ENCODE measurements at regions not wholly inside any gene's neighbourhood (a gene's known extent, or its start where the extent isn't known, plus 50 kb on each side); places are given as distances from the start of the nearest gene placed in this dataset.

GRCh38 chr16:73315645-73316044, 267.7 kb upstream of the ZFHX3 start:
- no peaks in the 10 kb centered on the region for H3K4me1 ChIP-seq (ENCODE audit: control insufficient read depth, insufficient read depth, low read length)
- no peaks in the 10 kb centered on the region for H3K9me3 ChIP-seq (ENCODE audit: control insufficient read depth, low read depth, low read length)
- H3K4me3 ChIP-seq (ENCODE audit: low read length), result no peak overlapping the region
- no peaks in the 10 kb centered on the region for H3K36me3 ChIP-seq (ENCODE audit: control insufficient read depth, insufficient read depth, low read length)
- H3K27me3 ChIP-seq (ENCODE audit: control insufficient read depth, insufficient read depth, low read length), result no peaks in the 10 kb centered on the region
- 80% methylated on average over 1 of the region's 7 CpGs for WGBS (ENCODE audit: insufficient coverage, low lambda C conversion rate)
- DNase-seq, result no peak
- H3K27ac ChIP-seq (ENCODE audit: low read length), result no peak overlapping the region

GRCh38 chr16:73313950-73314349, 266.0 kb upstream of the ZFHX3 start:
- no peaks in the 10 kb centered on the region for H3K4me1 ChIP-seq (ENCODE audit: control insufficient read depth, insufficient read depth, low read length)
- DNase-seq, result no peak
- H3K4me3 ChIP-seq (ENCODE audit: low read length), result no peak overlapping the region
- H3K36me3 ChIP-seq (ENCODE audit: control insufficient read depth, insufficient read depth, low read length), result no peaks in the 10 kb centered on the region
- no peak overlapping the region for H3K27ac ChIP-seq (ENCODE audit: low read length)
- no peaks in the 10 kb centered on the region for H3K27me3 ChIP-seq (ENCODE audit: control insufficient read depth, insufficient read depth, low read length)
- no CpG with 5 or more reads among the region's 2 CpGs for WGBS (ENCODE audit: insufficient coverage, low lambda C conversion rate)
- H3K9me3 ChIP-seq (ENCODE audit: control insufficient read depth, low read depth, low read length), result no peaks in the 10 kb centered on the region

- Histone ChIP-seq H3K36me3 (ENCODE audit: control insufficient read depth, insufficient read depth, low read length) (no peaks in the 10 kb centered on the region), H3K9me3 (ENCODE audit: control insufficient read depth, low read depth, low read length) (no peaks in the 10 kb centered on the region), H3K27ac (ENCODE audit: low read length) (no peak overlapping the region), H3K4me3 (ENCODE audit: low read length) (no peak overlapping the region), H3K27me3 (ENCODE audit: control insufficient read depth, insufficient read depth, low read length) (no peaks in the 10 kb centered on the region), H3K4me1 (ENCODE audit: control insufficient read depth, insufficient read depth, low read length) (no peaks in the 10 kb centered on the region)
- DNase-seq, result no peak
- 87% methylated on average over 4 of the region's 10 CpGs for WGBS (ENCODE audit: insufficient coverage, low lambda C conversion rate)
These were observed 264.2 kb upstream of the ZFHX3 start for GRCh38 chr16:73311857-73312723.

GRCh38 chr16:73308771-73309170, 260.8 kb upstream of the ZFHX3 start:
- DNase-seq, result no peak
- H3K4me3 ChIP-seq (ENCODE audit: low read length), result no peak overlapping the region
- H3K9me3 ChIP-seq (ENCODE audit: control insufficient read depth, low read depth, low read length), result no peaks in the 10 kb centered on the region
- no peaks in the 10 kb centered on the region for H3K36me3 ChIP-seq (ENCODE audit: control insufficient read depth, insufficient read depth, low read length)
- H3K4me1 ChIP-seq (ENCODE audit: control insufficient read depth, insufficient read depth, low read length), result peaks cover 4% of the 10 kb centered on the region
- peaks cover 6% of the 10 kb centered on the region for H3K27me3 ChIP-seq (ENCODE audit: control insufficient read depth, insufficient read depth, low read length)
- no peak overlapping the region for H3K27ac ChIP-seq (ENCODE audit: low read length)

GRCh38 chr16:73306901-73307413, 259.0 kb upstream of the ZFHX3 start:
- DNase-seq, result no peak
- WGBS (ENCODE audit: insufficient coverage, low lambda C conversion rate), result no CpG with 5 or more reads among the region's 1 CpG
- no peak overlapping the region for H3K4me3 ChIP-seq (ENCODE audit: low read length)

GRCh38 chr16:73304008-73304774, 256.3 kb upstream of the ZFHX3 start:
- peak in 1 of 2 donors; percentile 44 for DNase-seq
- Histone ChIP-seq H3K27ac (ENCODE audit: low read length) (no peak overlapping the region), H3K4me3 (ENCODE audit: low read length) (no peak overlapping the region), H3K27me3 (ENCODE audit: control insufficient read depth, insufficient read depth, low read length) (peaks cover 6% of the 10 kb centered on the region), H3K9me3 (ENCODE audit: control insufficient read depth, low read depth, low read length) (no peaks in the 10 kb centered on the region), H3K36me3 (ENCODE audit: control insufficient read depth, insufficient read depth, low read length) (no peaks in the 10 kb centered on the region), H3K4me1 (ENCODE audit: control insufficient read depth, insufficient read depth, low read length) (peaks cover 4% of the 10 kb centered on the region)
- WGBS (ENCODE audit: insufficient coverage, low lambda C conversion rate), result no CpG with 5 or more reads among the region's 14 CpGs

More at GRCh38 chr16:73306901-73307413, 259.0 kb upstream of the ZFHX3 start:
- no peaks in the 10 kb centered on the region for H3K36me3 ChIP-seq (ENCODE audit: control insufficient read depth, insufficient read depth, low read length)
- H3K9me3 ChIP-seq (ENCODE audit: control insufficient read depth, low read depth, low read length), result no peaks in the 10 kb centered on the region
- peaks cover 4% of the 10 kb centered on the region for H3K4me1 ChIP-seq (ENCODE audit: control insufficient read depth, insufficient read depth, low read length)
- H3K27me3 ChIP-seq (ENCODE audit: control insufficient read depth, insufficient read depth, low read length), result peaks cover 6% of the 10 kb centered on the region
- H3K27ac ChIP-seq (ENCODE audit: low read length), result no peak overlapping the region

GRCh38 chr16:73302942-73303341, 255.0 kb upstream of the ZFHX3 start:
- no peaks in the 10 kb centered on the region for H3K36me3 ChIP-seq (ENCODE audit: control insufficient read depth, insufficient read depth, low read length)
- H3K27ac ChIP-seq (ENCODE audit: low read length), result no peak overlapping the region
- peaks cover 4% of the 10 kb centered on the region for H3K4me1 ChIP-seq (ENCODE audit: control insufficient read depth, insufficient read depth, low read length)
- no peak for DNase-seq
- WGBS (ENCODE audit: insufficient coverage, low lambda C conversion rate), result no CpG with 5 or more reads among the region's 3 CpGs
- H3K4me3 ChIP-seq (ENCODE audit: low read length), result no peak overlapping the region
- no peaks in the 10 kb centered on the region for H3K9me3 ChIP-seq (ENCODE audit: control insufficient read depth, low read depth, low read length)
- peaks cover 6% of the 10 kb centered on the region for H3K27me3 ChIP-seq (ENCODE audit: control insufficient read depth, insufficient read depth, low read length)

GRCh38 chr16:73301984-73302383, 254.1 kb upstream of the ZFHX3 start:
- no peaks in the 10 kb centered on the region for H3K9me3 ChIP-seq (ENCODE audit: control insufficient read depth, low read depth, low read length)
- H3K4me1 ChIP-seq (ENCODE audit: control insufficient read depth, insufficient read depth, low read length), result peaks cover 4% of the 10 kb centered on the region
- H3K27ac ChIP-seq (ENCODE audit: low read length), result no peak overlapping the region
- no peak overlapping the region for H3K4me3 ChIP-seq (ENCODE audit: low read length)
- no peak for DNase-seq
- H3K27me3 ChIP-seq (ENCODE audit: control insufficient read depth, insufficient read depth, low read length), result peaks cover 6% of the 10 kb centered on the region
- WGBS (ENCODE audit: insufficient coverage, low lambda C conversion rate), result no CpG with 5 or more reads among the region's 2 CpGs
- no peaks in the 10 kb centered on the region for H3K36me3 ChIP-seq (ENCODE audit: control insufficient read depth, insufficient read depth, low read length)

GRCh38 chr16:73299346-73299745, 251.4 kb upstream of the ZFHX3 start:
- Histone ChIP-seq H3K4me3 (ENCODE audit: low read length) (no peak overlapping the region), H3K27ac (ENCODE audit: low read length) (no peak overlapping the region), H3K9me3 (ENCODE audit: control insufficient read depth, low read depth, low read length) (no peaks in the 10 kb centered on the region), H3K27me3 (ENCODE audit: control insufficient read depth, insufficient read depth, low read length) (peaks cover 5% of the 10 kb centered on the region), H3K4me1 (ENCODE audit: control insufficient read depth, insufficient read depth, low read length) (peaks cover 4% of the 10 kb centered on the region), H3K36me3 (ENCODE audit: control insufficient read depth, insufficient read depth, low read length) (no peaks in the 10 kb centered on the region)
- DNase-seq, result no peak
- WGBS (ENCODE audit: insufficient coverage, low lambda C conversion rate), result no CpG with 5 or more reads among the region's 7 CpGs

GRCh38 chr16:73298562-73298961, 250.6 kb upstream of the ZFHX3 start:
- Histone ChIP-seq H3K36me3 (ENCODE audit: control insufficient read depth, insufficient read depth, low read length) (no peaks in the 10 kb centered on the region), H3K9me3 (ENCODE audit: control insufficient read depth, low read depth, low read length) (no peaks in the 10 kb centered on the region), H3K4me1 (ENCODE audit: control insufficient read depth, insufficient read depth, low read length) (no peaks in the 10 kb centered on the region), H3K27me3 (ENCODE audit: control insufficient read depth, insufficient read depth, low read length) (no peaks in the 10 kb centered on the region), H3K4me3 (ENCODE audit: low read length) (no peak overlapping the region), H3K27ac (ENCODE audit: low read length) (no peak overlapping the region)
- DNase-seq, result no peak
- WGBS (ENCODE audit: insufficient coverage, low lambda C conversion rate), result no CpG with 5 or more reads among the region's 3 CpGs

Data from large intestine (tissue), 3 donors.